ENCODE measurements at regions not wholly inside any gene's neighbourhood (a gene's known extent, or its start where the extent isn't known, plus 50 kb on each side); places are given as distances from the start of the nearest gene placed in this dataset.

- DNase-seq (ENCODE audit: low spot score) = no peak
Measured at GRCh38 chr15:101551696-101552591, 62.4 kb upstream of the PCSK6 start.

- no peak for DNase-seq (ENCODE audit: low spot score)
Measured at GRCh38 chr15:101550124-101550523, 60.6 kb upstream of the PCSK6 start.

GRCh38 chr15:101549647-101550046, 60.1 kb upstream of the PCSK6 start:
- no peak for DNase-seq (ENCODE audit: low spot score)

- DNase-seq (ENCODE audit: low spot score) = no peak
Measured at GRCh38 chr15:101547737-101548136, 58.2 kb upstream of the PCSK6 start.

GRCh38 chr15:101545548-101546505, 56.3 kb upstream of the PCSK6 start:
- DNase-seq (ENCODE audit: low spot score) = no peak

- DNase-seq (ENCODE audit: low spot score) = no peak
Measured at GRCh38 chr15:101544613-101544945, 55.1 kb upstream of the PCSK6 start.

- DNase-seq (ENCODE audit: low spot score) = no peak
Measured at GRCh38 chr15:101543926-101544612, 54.6 kb upstream of the PCSK6 start.

- no peak for DNase-seq (ENCODE audit: low spot score)
Measured at GRCh38 chr15:101543431-101543830, 53.9 kb upstream of the PCSK6 start.

- DNase-seq (ENCODE audit: low spot score) = no peak
Measured at GRCh38 chr15:101543026-101543390, 53.5 kb upstream of the PCSK6 start.

GRCh38 chr15:101542306-101543025, 53.0 kb upstream of the PCSK6 start:
- no peak for DNase-seq (ENCODE audit: low spot score)

- DNase-seq (ENCODE audit: low spot score) = no peak
Measured at GRCh38 chr15:101541501-101542292, 52.2 kb upstream of the PCSK6 start.

GRCh38 chr15:101540480-101541239, 51.2 kb upstream of the PCSK6 start:
- DNase-seq (ENCODE audit: low spot score) = no peak

GRCh38 chr15:101539930-101540329, 50.4 kb upstream of the PCSK6 start:
- no peak for DNase-seq (ENCODE audit: low spot score)

GRCh38 chr15:101539492-101539891, 50.0 kb upstream of the PCSK6 start:
- DNase-seq (ENCODE audit: low spot score) = no peak
